BE2C (cell line): ENCODE measurements at regions not wholly inside any gene's neighbourhood (a gene's known extent, or its start where the extent isn't known, plus 50 kb on each side); places are given as distances from the start of the nearest gene placed in this dataset.
"Not testable (repeated sequence)": the region's sequence is repeated elsewhere in the genome, so short reads cannot be mapped to it uniquely, and the experiment has no call there.

Experiments used
- DNase-seq: peaks from one replicate; pipeline ENCODE4 v3.0.0-alpha.2; 2020
- H3K27me3 ChIP-seq: fragments of 250-450 bp; sonication (Bioruptor Pico); 2 replicates; pipeline ENCODE4 v1.5.1; 2020; ENCODE audit warnings: mild to moderate bottlenecking
- H3K36me3 ChIP-seq: fragments of 250-450 bp; sonication (Bioruptor Pico); 2 replicates; pipeline ENCODE4 v1.5.1; 2020; ENCODE audit warnings: mild to moderate bottlenecking
- H3K4me1 ChIP-seq: fragments of 250-450 bp; sonication (Bioruptor Pico); 2 replicates; pipeline ENCODE4 v1.5.1; 2020
- H3K4me3 ChIP-seq: 2 replicates; pipeline ENCODE4 v1.5.1; 2011; ENCODE audit warnings: low read depth, low read length
- H3K9me3 ChIP-seq: fragments of 250-450 bp; sonication (Bioruptor Pico); 2 replicates; pipeline ENCODE4 v1.5.1; 2020
- TF ChIP-seq, protein P1 (sequence below): IDR thresholded peaks from 2 replicates; pipeline ENCODE4 v1.5.1; 2012; ENCODE audit warnings: mild to moderate bottlenecking, low read depth, low read length

DNA sequence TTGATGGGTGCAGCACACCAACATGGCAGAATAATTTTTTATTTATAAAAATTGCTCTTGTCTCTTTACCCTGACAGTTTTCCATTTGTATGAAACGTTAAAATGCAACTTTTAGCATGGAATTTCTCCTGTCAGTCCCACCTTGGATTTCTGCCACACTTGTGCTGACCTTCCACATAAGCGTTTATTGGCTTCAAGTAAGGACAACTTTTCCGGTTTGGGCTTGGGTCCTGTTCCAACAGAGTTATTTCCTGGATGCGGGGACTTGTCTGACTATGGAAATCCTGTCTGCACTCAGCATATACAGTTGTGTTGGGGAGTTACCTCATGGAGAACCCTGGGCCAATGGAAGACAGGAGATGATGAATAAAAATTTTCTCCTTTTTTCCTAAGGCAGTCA lies 294.7 kb downstream of the NAF1 start:
- DNase-seq: no peak
- TF ChIP-seq, protein P1, sequence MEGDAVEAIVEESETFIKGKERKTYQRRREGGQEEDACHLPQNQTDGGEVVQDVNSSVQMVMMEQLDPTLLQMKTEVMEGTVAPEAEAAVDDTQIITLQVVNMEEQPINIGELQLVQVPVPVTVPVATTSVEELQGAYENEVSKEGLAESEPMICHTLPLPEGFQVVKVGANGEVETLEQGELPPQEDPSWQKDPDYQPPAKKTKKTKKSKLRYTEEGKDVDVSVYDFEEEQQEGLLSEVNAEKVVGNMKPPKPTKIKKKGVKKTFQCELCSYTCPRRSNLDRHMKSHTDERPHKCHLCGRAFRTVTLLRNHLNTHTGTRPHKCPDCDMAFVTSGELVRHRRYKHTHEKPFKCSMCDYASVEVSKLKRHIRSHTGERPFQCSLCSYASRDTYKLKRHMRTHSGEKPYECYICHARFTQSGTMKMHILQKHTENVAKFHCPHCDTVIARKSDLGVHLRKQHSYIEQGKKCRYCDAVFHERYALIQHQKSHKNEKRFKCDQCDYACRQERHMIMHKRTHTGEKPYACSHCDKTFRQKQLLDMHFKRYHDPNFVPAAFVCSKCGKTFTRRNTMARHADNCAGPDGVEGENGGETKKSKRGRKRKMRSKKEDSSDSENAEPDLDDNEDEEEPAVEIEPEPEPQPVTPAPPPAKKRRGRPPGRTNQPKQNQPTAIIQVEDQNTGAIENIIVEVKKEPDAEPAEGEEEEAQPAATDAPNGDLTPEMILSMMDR: no peak
- Histone ChIP-seq H3K4me3 (no peak overlapping the region), H3K27me3 (no peaks in the 10 kb centered on the region), H3K4me1 (no peaks in the 10 kb centered on the region), H3K36me3 (no peaks in the 10 kb centered on the region), H3K9me3 (no peaks in the 10 kb centered on the region)

DNA sequence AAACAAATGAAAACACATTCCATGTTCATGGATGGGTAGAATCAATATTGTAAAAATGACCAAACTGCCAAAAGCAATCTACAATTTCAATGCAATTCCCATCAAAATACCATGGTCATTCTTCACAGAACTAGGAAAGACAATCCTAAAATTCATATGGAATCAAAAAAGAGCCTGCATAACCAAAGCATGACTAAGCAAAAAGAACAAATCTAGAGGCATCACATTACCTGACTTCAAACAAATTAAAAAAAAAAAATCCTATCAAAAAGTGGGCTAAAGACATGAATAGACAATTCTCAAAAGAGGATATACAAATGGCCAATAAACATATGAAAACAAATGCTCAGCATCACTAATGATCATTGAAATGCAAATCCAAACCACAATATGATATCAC lies 297.5 kb downstream of the NAF1 start:
- no peaks in the 10 kb centered on the region for H3K27me3 ChIP-seq
- TF ChIP-seq, protein P1: no peak
- no peaks in the 10 kb centered on the region for H3K36me3 ChIP-seq
- no peak overlapping the region for H3K4me3 ChIP-seq
- H3K4me1 ChIP-seq: no peaks in the 10 kb centered on the region
- DNase-seq: no peak
- no peaks in the 10 kb centered on the region for H3K9me3 ChIP-seq

DNA sequence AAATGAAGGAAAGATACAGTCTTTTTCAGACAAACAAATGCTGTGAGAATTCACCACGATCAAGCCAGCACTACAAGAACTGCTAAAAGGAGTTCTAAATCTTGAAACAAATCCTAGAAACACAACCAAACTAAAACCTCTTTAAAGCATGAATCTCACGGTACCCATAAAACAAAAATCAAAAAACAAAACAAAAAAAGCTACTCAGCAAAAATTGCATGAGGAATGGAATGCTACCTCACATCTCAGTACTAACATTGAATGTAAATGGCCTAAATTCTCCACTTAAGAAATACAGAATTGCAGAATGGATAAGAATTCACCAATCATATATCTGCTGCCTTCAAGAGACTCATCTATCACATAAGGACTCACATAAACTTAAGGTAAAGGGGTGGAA lies 300.1 kb downstream of the NAF1 start:
- Histone ChIP-seq H3K4me1 (no peaks in the 10 kb centered on the region), H3K27me3 (no peaks in the 10 kb centered on the region), H3K4me3 (no peak overlapping the region), H3K36me3 (no peaks in the 10 kb centered on the region), H3K9me3 (no peaks in the 10 kb centered on the region)
- TF ChIP-seq, protein P1: no peak
- DNase-seq: no peak

DNA sequence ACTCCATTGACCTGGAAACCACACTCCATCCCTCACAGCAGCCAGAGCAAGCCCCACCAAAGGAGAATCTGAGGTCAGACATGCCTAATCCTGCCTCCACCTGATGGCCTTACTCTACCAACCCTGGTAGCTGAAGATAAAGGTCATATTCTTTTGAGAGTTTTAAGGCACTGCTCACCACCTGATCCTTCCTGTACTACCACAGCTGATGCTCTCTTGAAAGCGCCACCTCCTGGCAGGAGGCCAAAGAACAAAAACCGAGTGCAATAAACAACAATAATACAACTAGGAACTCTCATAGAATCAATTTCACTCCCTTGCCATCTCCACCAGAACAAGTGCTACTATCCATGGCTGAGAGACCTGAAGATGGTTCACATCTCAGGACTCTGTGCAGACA lies 301.6 kb downstream of the NAF1 start:
- TF ChIP-seq, protein P1: no peak
- Histone ChIP-seq H3K4me3 (no peak overlapping the region), H3K9me3 (no peaks in the 10 kb centered on the region), H3K4me1 (no peaks in the 10 kb centered on the region), H3K36me3 (no peaks in the 10 kb centered on the region), H3K27me3 (no peaks in the 10 kb centered on the region)
- DNase-seq: peak; percentile 5

DNA sequence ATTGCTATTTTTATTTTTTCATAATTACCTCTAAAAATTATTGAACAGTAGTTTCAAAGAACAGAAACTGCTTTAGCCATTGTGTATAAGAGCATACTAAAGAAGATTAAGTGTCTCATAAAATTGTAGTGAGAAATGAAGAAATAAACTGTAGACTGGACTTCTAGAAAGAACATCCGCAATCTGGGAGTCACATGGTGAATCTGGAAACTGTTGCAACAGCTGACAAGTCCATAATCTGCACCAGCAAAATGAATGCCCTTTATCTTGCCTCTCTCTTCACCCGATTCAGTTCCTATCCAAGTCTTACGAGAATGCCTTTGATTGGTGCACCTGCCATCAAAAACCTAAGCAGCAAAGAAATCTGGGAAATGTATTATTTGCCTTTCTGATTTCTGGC lies 312.9 kb downstream of the NAF1 start:
- no peaks in the 10 kb centered on the region for H3K9me3 ChIP-seq
- no peaks in the 10 kb centered on the region for H3K36me3 ChIP-seq
- TF ChIP-seq, protein P1: no peak
- no peaks in the 10 kb centered on the region for H3K4me1 ChIP-seq
- no peak for DNase-seq
- no peak overlapping the region for H3K4me3 ChIP-seq
- H3K27me3 ChIP-seq: no peaks in the 10 kb centered on the region

DNA sequence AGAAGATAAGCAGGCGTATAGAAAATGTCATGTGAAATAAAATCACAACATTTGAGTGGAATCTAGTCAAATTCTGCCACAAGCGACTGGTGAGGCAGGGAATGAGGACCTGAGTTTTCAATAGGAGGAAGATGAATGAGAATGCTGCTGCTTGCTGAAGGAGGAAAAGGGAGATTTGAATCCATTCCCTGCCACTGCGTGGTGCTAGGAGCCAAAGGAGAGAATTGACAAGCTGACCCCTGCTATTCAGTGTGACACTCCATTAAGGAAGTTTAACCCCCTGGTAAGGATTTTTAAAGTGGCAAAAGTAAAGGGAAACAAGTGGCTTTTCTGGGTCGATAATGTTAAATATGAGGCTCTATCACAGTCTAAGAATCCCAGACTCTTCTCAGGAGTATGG lies 314.0 kb downstream of the NAF1 start:
- no peaks in the 10 kb centered on the region for H3K36me3 ChIP-seq
- no peak overlapping the region for H3K4me3 ChIP-seq
- DNase-seq: no peak
- no peaks in the 10 kb centered on the region for H3K4me1 ChIP-seq
- H3K27me3 ChIP-seq: no peaks in the 10 kb centered on the region
- TF ChIP-seq, protein P1: no peak
- H3K9me3 ChIP-seq: no peaks in the 10 kb centered on the region

DNA sequence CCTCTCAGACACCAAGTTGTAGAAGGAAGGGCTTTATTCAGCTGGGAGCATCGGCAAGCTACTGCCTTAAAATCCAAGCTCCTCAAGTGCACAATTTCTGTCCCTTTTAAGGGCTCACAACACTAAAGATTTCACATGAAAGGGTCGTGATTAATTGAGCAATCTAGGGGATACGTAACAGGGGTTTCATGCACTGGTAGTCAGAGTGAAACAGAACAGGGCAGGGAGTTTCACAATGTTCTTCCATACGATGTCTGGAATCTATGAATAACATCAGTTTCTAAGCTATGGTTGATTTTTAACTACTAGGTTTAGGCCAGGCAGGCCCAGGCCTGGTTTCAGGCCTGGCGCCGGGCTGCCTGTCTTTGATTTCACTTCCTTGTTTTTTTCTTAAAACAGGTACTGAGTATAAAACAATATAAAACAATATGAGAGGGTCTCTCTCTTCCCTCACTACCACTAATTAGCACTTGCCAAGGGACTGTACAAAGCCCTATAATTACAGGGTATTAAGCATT lies 315.4 kb downstream of the NAF1 start:
- not testable (repeated sequence) for H3K9me3 ChIP-seq, H3K4me3 ChIP-seq, H3K36me3 ChIP-seq, H3K27me3 ChIP-seq, H3K4me1 ChIP-seq, DNase-seq
